COLO668 (cell line): ENCODE measurements at regions not wholly inside any gene's neighbourhood (a gene's known extent, or its start where the extent isn't known, plus 50 kb on each side); places are given as distances from the start of the nearest gene placed in this dataset.
"Not testable (repeated sequence)": the region's sequence is repeated elsewhere in the genome, so short reads cannot be mapped to it uniquely, and the experiment has no call there.

Experiments used
- DNase-seq: peaks from one replicate; lab custom pipeline; 2025; ENCODE audit not compliant: unreplicated experiment; lab: John Stamatoyannopoulos, UW

- no peak for DNase-seq
Observed at GRCh38 chr1:38672692-38673091, 186.9 kb downstream of the RRAGC start.

GRCh38 chr1:38671221-38671620 lies 188.4 kb downstream of the RRAGC start:
- DNase-seq = no peak

- DNase-seq = no peak
Observed at GRCh38 chr1:38670544-38671122, 188.9 kb downstream of the RRAGC start.

DNA sequence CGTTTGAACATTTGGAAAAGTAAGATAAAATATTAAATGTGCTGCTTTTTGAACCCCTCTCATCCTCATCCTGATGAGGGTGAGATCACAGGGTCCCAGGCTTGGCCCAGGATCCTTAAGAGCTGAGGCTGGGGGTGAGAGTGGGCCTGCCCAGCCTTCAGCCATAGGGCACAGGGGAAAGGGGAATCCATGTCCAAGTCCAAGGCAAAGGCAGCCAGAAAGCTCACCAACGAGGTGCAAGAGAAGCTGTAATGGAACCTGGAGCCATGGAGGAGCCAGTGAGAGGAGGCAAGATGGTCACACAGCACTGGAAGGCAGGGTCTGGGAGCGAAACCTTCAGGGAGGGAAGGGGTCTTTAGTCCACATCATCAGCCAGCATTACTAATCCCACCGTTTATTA lies 191.9 kb downstream of the RRAGC start:
- no peak for DNase-seq

DNA sequence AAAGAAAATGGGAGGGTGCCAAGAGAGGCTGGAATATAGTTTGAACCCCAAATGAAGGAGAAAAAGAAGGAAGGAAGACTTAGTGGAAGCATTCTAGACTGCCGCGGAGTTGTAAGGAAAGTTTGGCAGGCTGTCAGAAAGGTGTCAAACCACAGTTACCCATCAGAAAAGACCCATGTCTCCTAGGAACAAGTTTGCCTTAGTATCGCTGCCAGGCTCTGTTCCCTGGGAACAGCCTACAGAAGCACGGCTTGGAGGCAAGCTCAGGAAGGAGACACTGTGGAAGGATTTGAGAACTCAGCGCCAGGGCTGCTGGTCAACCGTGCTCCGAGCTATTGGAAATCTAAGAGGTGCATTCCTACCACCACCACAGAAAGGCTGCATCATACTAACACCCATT lies 197.4 kb downstream of the RRAGC start:
- no peak for DNase-seq

DNA sequence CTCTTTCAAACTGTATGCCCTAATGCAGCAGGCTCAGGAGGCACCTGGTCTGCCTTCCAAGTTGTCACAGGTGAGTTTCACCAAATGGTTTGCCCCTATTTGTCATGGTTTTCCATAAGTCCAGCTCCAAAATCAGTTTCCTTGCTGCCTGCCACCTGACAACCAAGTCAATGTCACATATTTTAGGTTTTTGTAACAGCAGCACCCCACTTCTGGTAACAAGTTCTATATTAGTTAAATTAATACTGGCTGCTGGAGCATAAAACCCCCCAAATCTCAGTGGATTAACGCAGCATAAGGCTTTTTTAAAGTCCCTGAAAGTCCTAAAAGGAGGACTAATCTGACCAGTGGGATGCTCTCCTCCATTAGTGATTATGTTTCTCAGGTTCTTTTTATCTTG lies 200.7 kb downstream of the RRAGC start:
- no peak for DNase-seq

GRCh38 chr1:38657873-38658272 lies 201.7 kb downstream of the RRAGC start:
- no peak for DNase-seq

- DNase-seq = no peak
Observed at GRCh38 chr1:38657207-38657840, 202.2 kb downstream of the RRAGC start.

DNA sequence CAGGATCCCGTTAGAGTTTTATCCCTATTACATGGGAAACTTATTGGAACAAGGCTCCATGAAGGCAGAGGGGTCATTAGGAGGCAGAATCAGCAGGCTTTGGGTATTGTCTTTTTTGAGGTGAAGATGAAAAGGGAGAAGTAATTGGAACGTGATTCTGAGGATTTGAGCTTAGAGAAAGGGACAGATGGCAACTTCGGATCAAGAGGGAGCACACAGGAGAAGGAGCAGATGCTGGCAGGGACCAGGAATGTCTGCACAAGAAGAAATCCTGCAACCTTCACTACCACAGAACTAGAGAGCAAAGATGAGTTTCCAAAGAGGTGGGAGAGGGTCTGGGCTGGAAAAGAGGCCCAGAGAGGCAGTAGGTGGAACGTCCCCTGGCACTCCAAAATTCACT lies 202.8 kb downstream of the RRAGC start:
- DNase-seq = no peak

- DNase-seq = no peak
Observed at GRCh38 chr1:38652217-38652616, 207.4 kb downstream of the RRAGC start.

DNA sequence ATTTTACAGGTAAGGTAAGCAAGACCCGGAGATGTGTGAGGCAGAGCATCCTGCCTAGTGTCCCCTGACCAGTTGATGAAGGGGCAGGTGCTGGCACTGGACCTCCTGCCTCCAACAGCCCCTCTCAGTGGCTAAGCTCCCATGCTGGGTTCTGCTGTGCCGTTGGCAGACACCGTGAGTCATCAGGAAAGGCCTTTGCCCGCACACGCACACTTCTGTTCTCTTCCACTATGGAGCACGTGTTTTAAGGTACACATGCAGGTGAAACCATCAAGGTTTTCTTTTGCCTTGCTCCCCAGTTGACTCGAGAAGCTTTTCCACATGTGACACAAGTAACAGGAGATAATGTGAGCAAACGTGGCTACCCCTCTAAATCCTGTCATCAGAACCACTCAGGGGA lies 207.9 kb downstream of the RRAGC start:
- no peak for DNase-seq

DNA sequence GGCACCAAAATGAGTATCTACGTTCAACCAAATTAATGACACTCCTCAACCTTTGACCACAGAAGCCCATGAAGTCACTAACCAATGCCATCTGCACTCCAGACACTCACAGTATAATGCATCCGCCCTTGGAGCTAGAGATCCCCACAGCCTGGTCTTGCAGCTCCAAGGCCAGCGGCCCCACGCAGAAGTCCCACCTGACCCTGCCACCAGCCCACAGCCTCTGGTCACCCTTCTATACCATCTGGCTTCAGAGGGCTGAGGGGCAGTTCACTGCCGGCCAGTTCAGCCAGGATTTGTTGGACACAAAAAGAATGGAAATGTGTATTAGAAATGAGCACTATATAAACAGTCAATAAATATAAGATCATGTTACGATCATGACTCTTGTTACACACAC lies 211.2 kb downstream of the RRAGC start:
- DNase-seq = no peak

DNA sequence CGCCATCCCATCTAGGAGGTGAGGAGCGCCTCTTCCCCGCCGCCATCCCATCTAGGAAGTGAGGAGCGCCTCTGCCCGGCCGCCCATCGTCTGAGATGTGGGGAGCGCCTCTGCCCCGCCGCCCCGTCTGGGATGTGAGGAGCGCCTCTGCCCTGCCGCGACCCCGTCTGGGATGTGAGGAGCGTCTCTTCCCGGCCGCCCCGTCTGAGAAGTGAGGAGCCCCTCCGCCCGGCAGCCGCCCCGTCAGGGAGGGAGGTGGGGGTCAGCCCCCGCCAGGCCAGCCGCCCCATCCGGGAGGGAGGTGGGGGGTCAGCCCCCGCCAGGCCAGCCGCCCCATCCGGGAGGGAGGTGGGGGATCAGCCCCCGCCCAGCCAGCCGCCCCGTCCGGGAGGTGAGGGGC lies 212.2 kb downstream of the RRAGC start:
- DNase-seq = not testable (repeated sequence)

DNA sequence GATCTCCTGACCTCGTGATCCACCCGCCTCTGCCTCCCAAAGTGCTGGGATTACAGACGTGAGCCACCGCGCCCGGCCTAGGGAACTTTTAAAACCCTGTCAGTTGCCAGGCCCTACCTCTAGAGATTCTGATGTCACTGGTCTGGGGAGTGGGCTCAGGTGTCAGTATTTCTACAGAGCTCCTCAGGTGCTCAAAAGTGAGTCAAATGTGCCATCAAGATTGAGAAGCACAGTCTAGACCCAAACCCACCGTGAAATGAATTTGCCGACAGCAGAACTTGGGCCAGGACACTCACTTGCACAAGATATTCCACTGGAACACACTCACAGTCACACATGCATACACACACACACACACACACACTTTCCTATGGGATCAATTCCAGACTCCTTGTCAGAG lies 215.5 kb downstream of the RRAGC start:
- no peak for DNase-seq

DNA sequence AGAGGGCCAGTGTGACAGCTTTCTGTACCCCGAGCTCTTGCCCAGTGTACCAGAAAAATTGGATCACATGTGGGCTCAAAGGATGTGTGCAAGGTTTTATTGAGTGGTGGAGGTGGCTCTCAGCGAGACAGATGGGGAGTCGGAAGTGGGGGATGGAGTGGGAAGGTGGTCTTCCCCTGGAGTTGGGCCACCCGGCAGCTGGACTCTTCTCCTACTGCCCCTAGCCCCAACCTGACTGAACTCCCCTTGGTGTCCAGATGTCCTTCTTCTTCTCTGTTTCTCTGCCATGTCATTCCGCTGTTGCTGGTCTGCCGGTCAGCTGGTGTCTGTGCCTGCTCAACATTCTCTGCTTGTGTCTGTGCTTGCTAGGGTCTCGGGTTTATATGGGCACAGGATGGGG lies 217.9 kb downstream of the RRAGC start:
- DNase-seq = no peak

DNA sequence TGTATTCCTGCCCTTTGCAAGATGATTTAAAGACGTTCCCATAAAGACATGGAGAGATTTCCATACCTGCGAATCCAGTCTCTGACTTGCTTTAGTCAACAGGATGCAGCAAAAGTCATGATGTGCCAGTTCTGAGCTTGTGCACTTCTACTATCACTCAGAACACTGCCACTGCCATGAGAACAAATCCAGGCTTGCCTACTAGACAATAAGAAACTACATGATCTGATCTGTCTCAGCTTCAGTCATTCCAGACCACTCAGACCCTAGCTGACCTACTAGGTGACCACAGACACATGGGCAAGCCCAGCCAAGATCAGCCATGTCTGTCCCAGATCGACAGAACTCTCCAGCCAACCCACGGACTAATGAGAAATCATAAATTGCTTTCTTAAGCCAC lies 219.2 kb downstream of the RRAGC start:
- DNase-seq = no peak

- DNase-seq = no peak
Observed at GRCh38 chr1:38628241-38628640, 231.3 kb downstream of the RRAGC start.

- no peak for DNase-seq
Observed at GRCh38 chr1:38625939-38626338, 233.6 kb downstream of the RRAGC start.

DNA sequence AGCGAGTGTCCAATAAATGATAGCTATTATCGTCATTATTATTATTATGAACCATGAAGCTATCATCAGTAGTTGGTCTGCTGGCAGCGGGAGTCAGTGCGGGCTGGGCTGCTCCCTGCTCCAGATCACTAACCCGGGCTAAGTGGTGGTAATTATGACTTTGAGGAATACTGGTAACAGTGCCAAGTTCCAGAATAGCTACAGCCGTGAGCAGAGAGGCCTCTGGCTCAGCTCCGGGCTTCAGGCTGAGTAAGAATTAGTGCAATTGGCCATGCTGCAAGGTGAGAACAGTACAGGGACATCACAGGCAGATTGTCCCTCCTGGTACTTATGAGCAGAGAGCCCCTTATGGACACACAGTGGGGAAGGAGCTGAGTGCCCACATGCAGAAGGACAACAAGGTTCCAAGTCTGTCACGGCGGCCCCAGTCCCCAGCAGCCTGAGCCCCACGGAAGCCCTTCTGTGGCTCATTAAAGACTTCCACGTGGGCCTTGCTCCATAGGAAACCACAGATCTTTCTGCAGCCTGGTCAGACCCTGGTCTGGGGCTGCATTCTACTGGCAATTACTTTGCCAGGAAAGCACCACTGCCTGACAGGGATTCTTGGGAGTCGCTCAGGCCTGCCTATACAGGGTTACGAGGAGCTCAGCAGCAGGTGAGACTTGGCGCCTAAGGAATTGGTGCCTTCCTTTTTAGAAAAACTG lies 235.1 kb downstream of the RRAGC start:
- no peak for DNase-seq

DNA sequence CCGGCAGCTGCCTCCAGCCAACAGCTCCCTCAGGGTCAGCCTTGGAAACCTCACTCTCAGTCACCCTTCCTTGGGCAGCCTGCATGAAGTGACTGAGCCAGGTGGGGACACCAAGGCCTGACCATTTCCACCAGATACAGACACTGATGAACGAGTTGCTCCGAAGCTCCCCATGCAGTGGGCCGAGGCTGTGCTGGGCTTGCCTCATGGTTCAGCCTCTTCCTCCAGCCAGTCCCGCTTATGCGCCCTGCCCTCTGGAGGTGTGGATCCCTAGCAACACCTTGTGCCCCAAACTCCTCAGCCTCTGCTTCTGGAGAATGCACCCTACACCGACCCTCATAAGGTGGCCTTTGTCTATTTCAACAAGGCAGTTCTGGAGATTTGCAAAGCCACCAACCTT lies 236.0 kb downstream of the RRAGC start:
- no peak for DNase-seq

- DNase-seq = no peak
Observed at GRCh38 chr1:38622197-38622596, 237.4 kb downstream of the RRAGC start.

GRCh38 chr1:38616846-38617245 lies 242.7 kb downstream of the RRAGC start:
- DNase-seq = no peak

GRCh38 chr1:38615680-38616079 lies 243.9 kb downstream of the RRAGC start:
- no peak for DNase-seq
